Embryonic facial prominence (tissue), 1 donor: ENCODE measurements at regions not wholly inside any gene's neighbourhood (a gene's known extent, or its start where the extent isn't known, plus 50 kb on each side); places are given as distances from the start of the nearest gene placed in this dataset.

ENCODE experiments used
- DNase-seq: peaks from one replicate; pipeline ENCODE4 v3.0.0-alpha.2; 2016; ENCODE audit errors: extremely low spot score

DNA sequence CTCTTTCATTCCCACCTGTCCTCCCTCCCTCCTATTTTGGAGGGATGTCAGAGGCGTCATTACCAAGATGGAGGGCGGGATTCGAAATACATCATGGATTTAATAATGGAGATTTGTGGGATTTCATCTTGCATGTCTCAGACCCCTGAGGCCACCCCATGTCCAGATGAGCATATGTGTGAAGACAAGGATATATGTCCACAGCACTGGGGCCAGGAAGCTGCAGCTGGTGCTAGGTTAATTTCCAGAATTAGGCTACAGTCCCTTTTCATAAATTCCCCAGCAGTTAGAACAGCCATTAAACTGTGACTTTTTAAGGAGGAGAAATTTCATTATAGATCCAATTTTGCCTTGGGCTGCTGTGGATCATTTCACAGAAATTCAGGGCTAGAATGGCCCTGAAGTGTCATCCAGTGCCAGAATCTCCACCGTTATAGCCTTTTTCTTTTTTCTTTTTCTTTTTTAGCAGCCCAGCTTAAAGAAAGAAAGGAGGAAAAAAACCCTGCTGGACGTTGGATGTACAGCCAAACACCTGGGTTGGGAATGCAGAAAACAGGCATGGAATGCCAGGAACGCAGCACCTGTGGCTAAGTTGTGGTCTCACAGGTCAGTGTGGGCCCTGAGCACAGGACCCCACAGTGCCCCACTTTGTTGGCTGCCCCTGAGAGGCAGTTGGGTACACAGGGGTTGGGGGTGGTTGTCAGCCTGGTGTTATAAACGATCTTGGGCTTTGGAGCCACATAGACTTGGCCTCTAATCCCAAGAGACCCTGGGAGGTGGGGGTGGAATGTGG is 50.2 kb upstream of the CXCL14 start:
- no peak for DNase-seq
